GM12874 (cell line): ENCODE measurements at regions not wholly inside any gene's neighbourhood (a gene's known extent, or its start where the extent isn't known, plus 50 kb on each side); places are given as distances from the start of the nearest gene placed in this dataset.

Experiments
- TF ChIP-seq, protein P1 (sequence below): IDR thresholded peaks from 2 replicates; pipeline ENCODE4 v1.5.1; 2011; ENCODE audit warnings: low read depth, mild to moderate bottlenecking, control low read depth, low read length, moderate library complexity; ENCODE audit not compliant: insufficient read depth

DNA sequence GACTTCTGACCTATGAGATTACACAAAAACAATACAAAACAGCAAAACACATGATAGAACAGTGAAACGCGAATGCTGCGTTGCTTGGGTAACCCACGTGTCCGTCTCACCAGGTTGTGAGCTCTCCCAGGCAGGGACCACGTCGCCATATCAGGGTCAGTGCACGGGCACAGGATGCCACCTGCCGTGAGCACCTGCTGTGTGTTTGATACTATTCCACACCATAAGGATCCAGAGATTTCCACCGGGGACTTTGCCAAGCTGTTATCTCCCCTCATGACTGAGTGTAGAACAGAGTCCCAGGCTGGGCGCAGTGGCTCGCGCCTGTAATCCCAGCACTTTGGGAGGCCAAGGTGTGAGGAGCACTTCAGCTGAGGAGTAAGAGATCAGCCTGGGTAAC, 288.0 kb downstream of the BMP7 start:
- TF ChIP-seq, protein P1, sequence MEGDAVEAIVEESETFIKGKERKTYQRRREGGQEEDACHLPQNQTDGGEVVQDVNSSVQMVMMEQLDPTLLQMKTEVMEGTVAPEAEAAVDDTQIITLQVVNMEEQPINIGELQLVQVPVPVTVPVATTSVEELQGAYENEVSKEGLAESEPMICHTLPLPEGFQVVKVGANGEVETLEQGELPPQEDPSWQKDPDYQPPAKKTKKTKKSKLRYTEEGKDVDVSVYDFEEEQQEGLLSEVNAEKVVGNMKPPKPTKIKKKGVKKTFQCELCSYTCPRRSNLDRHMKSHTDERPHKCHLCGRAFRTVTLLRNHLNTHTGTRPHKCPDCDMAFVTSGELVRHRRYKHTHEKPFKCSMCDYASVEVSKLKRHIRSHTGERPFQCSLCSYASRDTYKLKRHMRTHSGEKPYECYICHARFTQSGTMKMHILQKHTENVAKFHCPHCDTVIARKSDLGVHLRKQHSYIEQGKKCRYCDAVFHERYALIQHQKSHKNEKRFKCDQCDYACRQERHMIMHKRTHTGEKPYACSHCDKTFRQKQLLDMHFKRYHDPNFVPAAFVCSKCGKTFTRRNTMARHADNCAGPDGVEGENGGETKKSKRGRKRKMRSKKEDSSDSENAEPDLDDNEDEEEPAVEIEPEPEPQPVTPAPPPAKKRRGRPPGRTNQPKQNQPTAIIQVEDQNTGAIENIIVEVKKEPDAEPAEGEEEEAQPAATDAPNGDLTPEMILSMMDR: no peak

DNA sequence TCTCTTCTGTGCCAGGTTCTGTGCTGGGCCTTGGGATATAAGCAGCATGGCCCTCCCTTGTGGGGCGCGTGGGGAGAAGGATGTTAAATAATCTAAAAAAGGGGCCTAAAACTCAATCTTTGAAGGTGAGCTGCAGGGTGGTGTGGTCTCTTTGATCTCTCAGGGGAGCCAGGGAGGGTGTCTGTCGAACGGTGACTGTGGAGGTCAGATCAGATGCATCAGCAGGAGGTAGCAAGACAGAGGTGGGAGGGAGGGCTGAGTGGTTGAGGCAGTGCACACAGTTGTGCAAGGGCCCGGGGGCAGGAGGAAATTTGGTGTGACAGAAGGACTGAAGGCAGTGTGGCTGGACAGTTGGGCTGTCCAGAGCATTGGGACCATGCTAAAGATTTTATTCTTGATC, 287.3 kb downstream of the BMP7 start:
- TF ChIP-seq, protein P1: no peak

DNA sequence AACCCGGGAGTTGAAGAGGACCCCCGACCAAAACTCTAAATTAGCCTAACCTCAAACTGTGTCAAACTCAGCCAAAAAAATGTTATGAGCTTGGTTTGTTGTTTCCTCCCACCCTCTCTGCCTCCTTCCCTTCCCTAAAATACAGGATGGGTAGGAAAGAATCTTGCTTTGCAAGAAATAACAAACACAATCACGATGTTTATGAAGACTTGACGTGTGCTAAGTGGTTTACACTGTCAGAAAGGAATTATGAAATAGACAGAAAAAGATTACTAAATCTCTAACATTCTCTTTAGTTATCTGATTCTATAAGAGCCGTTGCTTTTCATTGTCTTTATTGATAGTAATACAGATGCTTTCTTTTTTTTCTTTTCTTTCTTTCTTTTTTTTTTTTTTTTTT, 285.1 kb downstream of the BMP7 start:
- TF ChIP-seq, protein P1: no peak

DNA sequence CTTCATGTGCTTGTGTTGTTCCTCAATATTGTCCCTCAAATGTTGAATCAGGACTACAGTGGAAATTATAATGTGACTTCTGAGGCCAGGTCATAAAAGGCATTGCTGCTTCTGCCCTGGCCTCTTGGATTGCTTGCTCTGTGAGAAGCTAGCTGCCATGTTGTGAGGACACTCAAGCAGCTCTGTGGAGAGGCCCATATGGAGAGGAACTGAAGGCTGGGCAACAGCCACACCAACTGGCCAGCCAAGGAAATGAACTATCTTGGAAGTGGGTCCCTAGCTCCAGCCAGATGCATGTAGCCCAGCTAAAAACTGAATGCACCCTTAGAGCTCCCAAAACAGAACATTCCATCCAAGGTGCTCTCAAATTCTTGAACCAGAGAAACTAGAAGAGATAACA, 282.6 kb downstream of the BMP7 start:
- TF ChIP-seq, protein P1: no peak

DNA sequence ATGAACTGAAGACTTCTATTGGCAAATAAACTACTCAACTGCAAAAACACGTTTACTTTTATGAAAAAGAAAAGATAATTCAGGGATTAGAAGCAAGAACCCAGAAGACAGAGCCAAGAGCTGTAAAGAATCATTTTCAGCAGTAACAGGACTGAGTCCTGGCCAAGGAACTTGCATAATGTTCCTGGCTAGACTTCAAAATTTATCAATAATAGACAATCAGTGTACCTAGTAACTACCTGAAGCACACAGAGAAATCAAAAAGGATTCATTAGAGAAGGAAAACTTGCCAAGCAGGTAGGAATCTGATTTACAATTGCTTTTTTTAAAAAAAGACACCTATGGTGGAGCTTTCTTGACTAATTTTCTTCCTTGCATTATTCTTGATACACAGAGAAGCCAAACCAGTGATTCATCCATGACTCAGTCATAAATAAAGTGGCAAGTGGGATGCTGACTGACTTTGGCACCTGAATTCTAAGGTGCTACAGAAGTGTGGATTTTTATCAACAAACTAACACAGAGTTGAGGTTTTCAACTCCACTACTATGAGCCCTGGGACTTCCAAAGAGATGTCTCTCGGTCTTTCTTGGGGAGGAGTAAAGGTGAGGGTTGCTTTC, 281.3 kb downstream of the BMP7 start:
- TF ChIP-seq, protein P1: no peak

DNA sequence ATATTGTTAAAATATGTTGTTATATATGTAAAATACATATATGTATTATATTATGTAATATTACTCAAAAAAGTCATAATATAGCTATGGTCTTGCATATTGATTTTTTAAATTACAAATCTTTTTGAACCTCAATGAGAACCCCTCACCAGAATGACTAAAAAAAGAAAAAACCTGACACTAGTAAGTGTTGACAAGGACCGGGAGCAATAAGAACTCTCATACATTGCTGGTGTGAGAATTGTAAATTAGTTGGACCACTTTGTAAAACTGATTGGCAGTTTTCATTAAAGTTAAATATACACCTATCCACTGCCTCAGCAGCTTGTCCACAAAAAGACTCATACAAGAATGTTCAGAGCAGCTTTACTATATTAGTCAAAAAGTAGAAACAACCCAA, 280.0 kb downstream of the BMP7 start:
- TF ChIP-seq, protein P1: no peak

DNA sequence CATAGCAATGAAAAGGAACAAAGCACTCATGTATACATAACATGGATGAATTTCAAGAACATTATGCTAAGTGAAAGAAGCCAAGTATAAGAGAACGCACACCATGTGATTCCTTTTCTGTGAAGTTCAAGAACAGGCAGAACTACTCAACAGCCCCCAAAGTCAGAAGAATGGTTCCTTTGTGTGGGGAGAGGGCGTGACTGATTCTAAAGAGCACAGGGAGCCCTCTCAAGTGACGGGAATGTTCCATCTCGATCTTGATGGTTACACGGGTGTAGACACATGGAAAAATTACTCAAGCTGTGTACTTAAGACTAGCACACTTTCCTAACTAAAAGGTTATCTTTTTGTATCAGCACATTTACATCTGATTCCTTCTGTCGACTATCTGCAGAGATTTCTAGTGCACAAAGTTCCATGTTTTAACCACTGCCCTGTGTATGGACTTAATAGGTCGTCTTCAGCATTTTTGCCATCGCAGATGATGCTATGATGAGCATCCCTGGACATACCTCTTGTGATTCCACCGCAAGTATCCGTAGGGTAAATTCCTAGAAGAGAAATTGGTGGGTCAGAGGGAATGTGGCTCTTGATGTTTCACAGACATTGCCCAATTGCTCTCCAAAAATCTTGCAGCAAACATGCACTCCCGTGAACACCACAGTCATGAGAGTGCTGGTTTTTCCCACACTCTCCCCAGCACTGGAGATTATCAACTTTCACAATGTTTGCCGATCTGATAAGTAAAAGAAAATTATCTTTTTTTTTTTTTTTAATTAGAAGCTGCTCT, 279.3 kb downstream of the BMP7 start:
- TF ChIP-seq, protein P1: no peak
